ENCODE measurements at regions not wholly inside any gene's neighbourhood (a gene's known extent, or its start where the extent isn't known, plus 50 kb on each side); places are given as distances from the start of the nearest gene placed in this dataset.

DNA sequence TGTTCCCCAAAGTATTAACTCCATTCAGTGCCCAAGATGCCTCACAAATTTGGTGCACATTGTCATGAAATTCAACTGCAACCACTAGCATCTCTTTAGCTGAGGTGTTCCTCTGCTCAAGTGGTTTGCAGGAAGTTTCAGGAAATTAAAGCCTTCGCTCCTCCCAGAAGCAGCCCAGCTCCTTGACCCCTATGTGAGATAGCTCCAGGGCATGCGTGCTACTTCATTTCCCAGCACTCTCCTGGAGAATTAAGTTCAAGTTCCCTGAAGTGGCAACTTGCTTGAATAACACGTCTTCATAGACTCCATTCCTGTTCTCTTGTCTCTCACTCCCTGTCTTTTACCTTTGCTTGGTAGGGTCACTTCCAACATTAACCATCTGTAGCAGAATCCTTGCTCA lies 750.3 kb downstream of the REEP3 start:
- H3K27ac ChIP-seq (ENCODE audit: low read depth, low read length), result no peak overlapping the region
- H3K36me3 ChIP-seq (ENCODE audit: control insufficient read depth in 1 of 2, insufficient read depth in 2 of 2, low read length in 2 of 2), result no peaks in the 10 kb centered on the region
- H3K9ac ChIP-seq (ENCODE audit: low read depth in 1 of 2, low read length in 2 of 2), result no peak overlapping the region
- no peaks in the 10 kb centered on the region for H3K4me1 ChIP-seq (ENCODE audit: control insufficient read depth in 1 of 2, insufficient read depth in 2 of 2, low read length in 2 of 2)
- no peaks in the 10 kb centered on the region for H3K9me3 ChIP-seq (ENCODE audit: control insufficient read depth in 1 of 2, low read length in 2 of 2)
- no peak overlapping the region for H3K4me3 ChIP-seq (ENCODE audit: low read depth in 1 of 2, low read length in 2 of 2)
- no peaks in the 10 kb centered on the region for H3K27me3 ChIP-seq (ENCODE audit: control insufficient read depth in 1 of 2, insufficient read depth in 2 of 2, low read length in 2 of 2)

DNA sequence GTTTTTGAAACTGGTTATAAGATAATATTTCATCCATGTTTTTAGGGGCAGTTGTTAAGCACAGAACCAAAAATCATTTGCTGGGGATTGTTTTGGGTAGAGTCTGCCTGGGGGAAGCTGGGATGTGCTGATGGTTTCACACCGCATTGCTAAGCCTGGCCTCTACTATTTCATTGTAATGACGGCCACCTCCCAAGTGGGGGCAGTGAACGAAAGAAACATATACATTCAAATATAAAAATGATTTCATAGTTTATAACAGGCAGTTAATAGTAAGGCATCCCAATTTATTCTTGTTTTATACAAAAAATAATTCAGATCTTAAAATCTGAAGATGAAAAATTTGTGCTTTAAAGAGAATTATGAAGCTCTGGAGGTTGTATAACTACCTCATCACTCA lies 750.8 kb downstream of the REEP3 start:
- Histone ChIP-seq H3K9ac (ENCODE audit: low read depth in 1 of 2, low read length in 2 of 2) (no peak overlapping the region), H3K27me3 (ENCODE audit: control insufficient read depth in 1 of 2, insufficient read depth in 2 of 2, low read length in 2 of 2) (no peaks in the 10 kb centered on the region), H3K27ac (ENCODE audit: low read depth, low read length) (no peak overlapping the region), H3K36me3 (ENCODE audit: control insufficient read depth in 1 of 2, insufficient read depth in 2 of 2, low read length in 2 of 2) (no peaks in the 10 kb centered on the region), H3K9me3 (ENCODE audit: control insufficient read depth in 1 of 2, low read length in 2 of 2) (no peaks in the 10 kb centered on the region), H3K4me1 (ENCODE audit: control insufficient read depth in 1 of 2, insufficient read depth in 2 of 2, low read length in 2 of 2) (no peaks in the 10 kb centered on the region), H3K4me3 (ENCODE audit: low read depth in 1 of 2, low read length in 2 of 2) (no peak overlapping the region)

DNA sequence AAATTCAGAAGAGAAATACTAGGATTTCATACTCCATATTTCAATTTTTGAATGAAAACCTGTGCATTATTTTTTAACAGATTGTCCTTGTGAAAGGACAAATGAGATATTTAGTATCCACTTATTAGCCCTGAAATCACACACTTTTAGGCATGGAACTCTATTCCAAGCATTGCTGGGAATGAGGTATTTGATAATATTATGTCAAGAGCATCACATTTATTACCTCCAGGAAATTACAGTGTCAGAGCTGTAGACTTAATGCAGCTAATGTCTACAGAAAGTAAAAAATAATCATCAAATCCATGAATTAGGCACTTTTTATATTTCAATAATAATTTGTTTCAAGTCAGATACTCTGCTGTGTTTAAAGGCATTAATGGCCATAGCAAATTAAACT lies 753.8 kb downstream of the REEP3 start:
- Histone ChIP-seq H3K9ac (ENCODE audit: low read depth in 1 of 2, low read length in 2 of 2) (no peak overlapping the region), H3K27ac (ENCODE audit: low read depth, low read length) (no peak overlapping the region)

DNA sequence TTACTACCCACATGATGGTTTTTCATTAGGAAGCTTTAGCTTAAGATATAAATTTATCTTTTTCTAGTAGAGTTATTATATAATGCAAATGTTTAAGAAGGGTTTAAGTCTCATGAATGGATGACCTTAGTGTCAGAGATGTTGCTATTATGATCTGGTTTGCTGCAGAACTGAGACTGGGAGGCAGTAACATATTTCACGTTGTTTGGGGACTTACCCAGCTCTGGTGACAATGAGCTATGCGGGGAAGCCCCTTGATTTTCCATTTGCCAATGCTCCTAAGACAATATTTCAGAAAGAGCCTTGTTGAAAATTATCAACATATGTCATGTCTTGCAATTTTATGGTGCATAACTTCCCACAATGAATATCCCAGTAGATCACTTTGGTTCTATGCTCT lies 754.6 kb downstream of the REEP3 start:
- Histone ChIP-seq H3K27me3 (ENCODE audit: control insufficient read depth in 1 of 2, insufficient read depth in 2 of 2, low read length in 2 of 2) (no peaks in the 10 kb centered on the region), H3K9me3 (ENCODE audit: control insufficient read depth in 1 of 2, low read length in 2 of 2) (no peaks in the 10 kb centered on the region), H3K27ac (ENCODE audit: low read depth, low read length) (no peak overlapping the region), H3K9ac (ENCODE audit: low read depth in 1 of 2, low read length in 2 of 2) (no peak overlapping the region), H3K4me3 (ENCODE audit: low read depth in 1 of 2, low read length in 2 of 2) (no peak overlapping the region), H3K36me3 (ENCODE audit: control insufficient read depth in 1 of 2, insufficient read depth in 2 of 2, low read length in 2 of 2) (no peaks in the 10 kb centered on the region), H3K4me1 (ENCODE audit: control insufficient read depth in 1 of 2, insufficient read depth in 2 of 2, low read length in 2 of 2) (no peaks in the 10 kb centered on the region)

More for the DNA sequence above, 753.8 kb downstream of the REEP3 start:
- no peaks in the 10 kb centered on the region for H3K4me1 ChIP-seq (ENCODE audit: control insufficient read depth in 1 of 2, insufficient read depth in 2 of 2, low read length in 2 of 2)
- no peak overlapping the region for H3K4me3 ChIP-seq (ENCODE audit: low read depth in 1 of 2, low read length in 2 of 2)
- H3K9me3 ChIP-seq (ENCODE audit: control insufficient read depth in 1 of 2, low read length in 2 of 2), result no peaks in the 10 kb centered on the region
- no peaks in the 10 kb centered on the region for H3K36me3 ChIP-seq (ENCODE audit: control insufficient read depth in 1 of 2, insufficient read depth in 2 of 2, low read length in 2 of 2)
- H3K27me3 ChIP-seq (ENCODE audit: control insufficient read depth in 1 of 2, insufficient read depth in 2 of 2, low read length in 2 of 2), result no peaks in the 10 kb centered on the region

DNA sequence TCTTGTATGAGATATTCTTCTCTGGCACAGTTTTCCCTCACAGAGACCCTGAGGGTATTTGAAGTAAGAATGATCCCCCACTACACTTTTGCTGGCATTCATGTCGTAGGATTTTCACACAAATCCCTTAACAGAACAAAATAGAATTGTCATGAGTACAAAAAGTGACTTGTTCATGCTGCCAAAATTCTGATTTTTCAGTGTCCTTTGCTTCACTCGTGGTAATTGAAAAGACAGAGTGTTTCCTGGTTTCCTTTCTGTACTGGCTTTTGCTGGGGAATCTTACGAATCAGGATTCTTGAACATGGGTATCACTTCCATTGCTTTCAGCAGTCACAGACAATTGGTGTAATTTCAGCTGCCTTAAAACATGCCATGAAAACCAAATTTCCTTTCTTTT lies 756.3 kb downstream of the REEP3 start:
- H3K36me3 ChIP-seq (ENCODE audit: control insufficient read depth in 1 of 2, insufficient read depth in 2 of 2, low read length in 2 of 2), result no peaks in the 10 kb centered on the region
- no peaks in the 10 kb centered on the region for H3K27me3 ChIP-seq (ENCODE audit: control insufficient read depth in 1 of 2, insufficient read depth in 2 of 2, low read length in 2 of 2)
- H3K4me3 ChIP-seq (ENCODE audit: low read depth in 1 of 2, low read length in 2 of 2), result no peak overlapping the region
- H3K9ac ChIP-seq (ENCODE audit: low read depth in 1 of 2, low read length in 2 of 2), result no peak overlapping the region
- no peak overlapping the region for H3K27ac ChIP-seq (ENCODE audit: low read depth, low read length)
- H3K4me1 ChIP-seq (ENCODE audit: control insufficient read depth in 1 of 2, insufficient read depth in 2 of 2, low read length in 2 of 2), result no peaks in the 10 kb centered on the region
- no peaks in the 10 kb centered on the region for H3K9me3 ChIP-seq (ENCODE audit: control insufficient read depth in 1 of 2, low read length in 2 of 2)

DNA sequence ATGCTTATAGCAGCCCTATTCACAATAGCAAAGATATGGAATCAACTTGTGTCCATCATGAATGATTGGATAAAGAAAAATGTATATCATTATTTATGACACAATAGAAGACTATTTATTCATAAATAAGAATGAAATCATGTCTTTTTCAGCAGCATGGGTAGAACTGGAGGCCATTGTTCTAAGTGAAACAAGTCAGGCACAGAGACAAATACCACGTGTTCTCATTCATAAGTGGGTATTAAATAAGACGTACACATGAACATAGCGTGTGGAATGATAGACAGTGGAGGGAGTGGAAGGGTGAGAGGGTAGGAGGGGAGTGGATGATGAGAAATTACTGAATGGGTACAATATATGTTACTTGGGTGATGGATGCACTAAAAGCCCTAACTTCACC lies 762.4 kb downstream of the REEP3 start:
- Histone ChIP-seq H3K9me3 (ENCODE audit: control insufficient read depth in 1 of 2, low read length in 2 of 2) (no peaks in the 10 kb centered on the region), H3K9ac (ENCODE audit: low read depth in 1 of 2, low read length in 2 of 2) (no peak overlapping the region), H3K36me3 (ENCODE audit: control insufficient read depth in 1 of 2, insufficient read depth in 2 of 2, low read length in 2 of 2) (no peaks in the 10 kb centered on the region), H3K27me3 (ENCODE audit: control insufficient read depth in 1 of 2, insufficient read depth in 2 of 2, low read length in 2 of 2) (no peaks in the 10 kb centered on the region), H3K4me1 (ENCODE audit: control insufficient read depth in 1 of 2, insufficient read depth in 2 of 2, low read length in 2 of 2) (no peaks in the 10 kb centered on the region), H3K4me3 (ENCODE audit: low read depth in 1 of 2, low read length in 2 of 2) (no peak overlapping the region), H3K27ac (ENCODE audit: low read depth, low read length) (no peak overlapping the region)

DNA sequence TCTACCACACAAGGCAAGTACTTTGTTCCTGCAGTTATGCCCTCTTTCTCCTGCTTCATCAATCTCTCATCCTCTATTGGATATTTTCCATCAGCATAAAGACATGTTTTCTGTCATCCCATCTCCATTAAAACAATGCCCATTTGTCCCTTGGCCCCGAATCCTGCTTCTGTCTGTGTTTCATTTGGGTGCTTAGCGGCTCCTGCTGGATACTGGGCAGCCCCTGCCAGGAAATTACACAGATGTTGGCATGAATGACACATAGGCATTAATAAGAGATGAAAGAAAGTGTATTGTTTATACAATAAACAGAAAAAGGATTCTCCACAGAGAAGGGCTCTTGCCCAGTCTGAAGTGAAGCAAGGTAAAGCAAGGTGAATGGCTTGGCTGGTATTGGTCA lies 765.3 kb downstream of the REEP3 start:
- H3K27ac ChIP-seq (ENCODE audit: low read depth, low read length), result no peak overlapping the region
- H3K9me3 ChIP-seq (ENCODE audit: control insufficient read depth in 1 of 2, low read length in 2 of 2), result no peaks in the 10 kb centered on the region
- H3K36me3 ChIP-seq (ENCODE audit: control insufficient read depth in 1 of 2, insufficient read depth in 2 of 2, low read length in 2 of 2), result no peaks in the 10 kb centered on the region
- no peaks in the 10 kb centered on the region for H3K4me1 ChIP-seq (ENCODE audit: control insufficient read depth in 1 of 2, insufficient read depth in 2 of 2, low read length in 2 of 2)
- no peak overlapping the region for H3K4me3 ChIP-seq (ENCODE audit: low read depth in 1 of 2, low read length in 2 of 2)
- H3K27me3 ChIP-seq (ENCODE audit: control insufficient read depth in 1 of 2, insufficient read depth in 2 of 2, low read length in 2 of 2), result no peaks in the 10 kb centered on the region
- no peak overlapping the region for H3K9ac ChIP-seq (ENCODE audit: low read depth in 1 of 2, low read length in 2 of 2)

DNA sequence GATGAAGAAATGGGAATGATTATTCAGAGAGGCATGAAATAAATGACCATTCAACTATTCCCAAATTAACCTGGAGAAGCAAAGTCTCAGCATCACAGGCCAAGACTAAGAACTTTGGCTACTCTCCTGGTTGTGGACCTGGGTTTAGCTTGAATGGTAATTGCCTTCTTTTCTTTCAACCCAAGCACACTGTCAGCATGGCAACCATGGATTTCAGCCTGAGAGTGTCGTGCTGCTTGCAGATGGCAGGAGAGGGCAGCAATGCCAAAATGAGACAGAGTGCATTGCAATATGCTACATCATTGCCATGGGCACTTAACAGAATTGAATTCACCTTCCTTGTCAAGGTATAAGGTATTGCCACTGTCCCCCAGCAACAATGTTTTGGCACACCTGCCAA lies 767.2 kb downstream of the REEP3 start:
- no peak overlapping the region for H3K4me3 ChIP-seq (ENCODE audit: low read depth in 1 of 2, low read length in 2 of 2)
- no peaks in the 10 kb centered on the region for H3K27me3 ChIP-seq (ENCODE audit: control insufficient read depth in 1 of 2, insufficient read depth in 2 of 2, low read length in 2 of 2)
- no peak overlapping the region for H3K9ac ChIP-seq (ENCODE audit: low read depth in 1 of 2, low read length in 2 of 2)
- no peaks in the 10 kb centered on the region for H3K4me1 ChIP-seq (ENCODE audit: control insufficient read depth in 1 of 2, insufficient read depth in 2 of 2, low read length in 2 of 2)
- H3K36me3 ChIP-seq (ENCODE audit: control insufficient read depth in 1 of 2, insufficient read depth in 2 of 2, low read length in 2 of 2), result no peaks in the 10 kb centered on the region
- H3K9me3 ChIP-seq (ENCODE audit: control insufficient read depth in 1 of 2, low read length in 2 of 2), result no peaks in the 10 kb centered on the region
- no peak overlapping the region for H3K27ac ChIP-seq (ENCODE audit: low read depth, low read length)

DNA sequence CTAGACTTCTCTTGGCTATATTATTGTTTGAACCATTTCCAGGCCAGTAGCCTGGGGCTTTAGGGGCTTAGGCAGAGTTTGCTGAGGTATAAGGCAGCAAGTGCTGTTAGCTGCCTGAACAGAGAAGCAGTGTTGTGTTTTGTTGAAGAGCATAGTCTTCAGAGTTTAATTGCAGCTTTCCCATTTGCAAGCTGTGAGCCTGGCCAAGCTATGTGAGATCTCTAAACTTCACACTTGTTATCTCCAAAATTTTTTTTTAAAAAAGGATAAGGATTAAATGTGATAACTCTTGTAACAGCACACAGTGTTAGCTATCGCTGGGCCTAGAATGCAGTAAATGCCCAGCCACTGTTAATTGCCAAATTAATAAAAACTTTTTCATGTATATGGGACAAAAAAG lies 782.4 kb downstream of the REEP3 start:
- Histone ChIP-seq H3K27ac (ENCODE audit: low read depth, low read length) (no peak overlapping the region), H3K4me3 (ENCODE audit: low read depth in 1 of 2, low read length in 2 of 2) (no peak overlapping the region), H3K9ac (ENCODE audit: low read depth in 1 of 2, low read length in 2 of 2) (no peak overlapping the region), H3K9me3 (ENCODE audit: control insufficient read depth in 1 of 2, low read length in 2 of 2) (no peaks in the 10 kb centered on the region), H3K4me1 (ENCODE audit: control insufficient read depth in 1 of 2, insufficient read depth in 2 of 2, low read length in 2 of 2) (no peaks in the 10 kb centered on the region), H3K36me3 (ENCODE audit: control insufficient read depth in 1 of 2, insufficient read depth in 2 of 2, low read length in 2 of 2) (no peaks in the 10 kb centered on the region), H3K27me3 (ENCODE audit: control insufficient read depth in 1 of 2, insufficient read depth in 2 of 2, low read length in 2 of 2) (no peaks in the 10 kb centered on the region)

DNA sequence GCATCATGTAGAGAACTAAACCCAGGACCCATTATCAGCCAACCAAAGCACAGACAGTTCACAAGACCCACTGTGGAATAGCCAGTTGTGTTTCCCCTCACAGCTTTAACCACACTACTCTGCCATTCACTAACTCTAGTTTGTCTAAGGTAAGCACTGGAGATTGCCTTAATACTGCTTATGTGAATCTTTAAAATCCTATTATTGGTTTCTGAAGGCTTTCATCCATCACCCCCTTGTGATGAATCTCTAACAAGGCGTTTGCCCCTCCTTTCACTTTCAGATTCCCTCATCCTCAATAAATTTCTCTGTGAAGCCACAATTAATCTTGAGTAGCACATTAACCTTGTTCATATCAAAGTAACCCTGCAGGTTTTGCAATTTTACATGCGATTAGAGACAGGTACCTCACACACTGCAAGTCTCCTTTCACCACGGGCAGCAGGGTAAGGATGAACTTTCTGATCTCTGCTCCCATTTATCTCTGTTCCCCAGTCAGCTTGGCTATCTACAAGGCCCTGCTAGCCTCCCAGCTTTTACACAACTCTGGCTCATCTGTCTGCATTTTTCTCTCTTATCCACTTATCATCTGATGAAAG lies 785.6 kb downstream of the REEP3 start:
- no peaks in the 10 kb centered on the region for H3K4me1 ChIP-seq (ENCODE audit: control insufficient read depth in 1 of 2, insufficient read depth in 2 of 2, low read length in 2 of 2)

DNA sequence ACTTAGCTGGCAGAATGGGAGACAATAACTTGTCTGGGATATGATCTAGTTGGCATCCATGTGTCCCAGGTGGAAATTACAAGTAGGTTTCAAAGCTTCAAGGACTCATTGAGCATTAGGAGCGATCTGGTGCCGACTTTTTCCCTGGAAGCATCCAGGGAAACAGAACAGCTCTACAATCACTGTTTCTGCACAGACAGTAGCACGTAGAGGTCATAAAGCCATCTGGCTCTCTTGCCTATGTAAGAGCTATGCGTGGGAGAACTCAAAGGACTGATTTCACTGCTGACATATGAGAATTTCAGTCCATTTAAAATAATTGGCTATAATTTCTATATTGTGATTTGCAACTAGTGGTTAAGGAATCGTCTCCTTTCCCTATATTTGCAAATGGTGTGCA lies 791.7 kb downstream of the REEP3 start:
- H3K4me3 ChIP-seq (ENCODE audit: low read depth in 1 of 2, low read length in 2 of 2), result no peak overlapping the region
- no peaks in the 10 kb centered on the region for H3K36me3 ChIP-seq (ENCODE audit: control insufficient read depth in 1 of 2, insufficient read depth in 2 of 2, low read length in 2 of 2)
- no peaks in the 10 kb centered on the region for H3K27me3 ChIP-seq (ENCODE audit: control insufficient read depth in 1 of 2, insufficient read depth in 2 of 2, low read length in 2 of 2)
- H3K27ac ChIP-seq (ENCODE audit: low read depth, low read length), result no peak overlapping the region
- H3K9me3 ChIP-seq (ENCODE audit: control insufficient read depth in 1 of 2, low read length in 2 of 2), result no peaks in the 10 kb centered on the region
- H3K4me1 ChIP-seq (ENCODE audit: control insufficient read depth in 1 of 2, insufficient read depth in 2 of 2, low read length in 2 of 2), result no peaks in the 10 kb centered on the region
- no peak overlapping the region for H3K9ac ChIP-seq (ENCODE audit: low read depth in 1 of 2, low read length in 2 of 2)

More for the DNA sequence above, 785.6 kb downstream of the REEP3 start:
- Histone ChIP-seq H3K9me3 (ENCODE audit: control insufficient read depth in 1 of 2, low read length in 2 of 2) (no peaks in the 10 kb centered on the region), H3K36me3 (ENCODE audit: control insufficient read depth in 1 of 2, insufficient read depth in 2 of 2, low read length in 2 of 2) (no peaks in the 10 kb centered on the region), H3K27ac (ENCODE audit: low read depth, low read length) (no peak overlapping the region), H3K27me3 (ENCODE audit: control insufficient read depth in 1 of 2, insufficient read depth in 2 of 2, low read length in 2 of 2) (no peaks in the 10 kb centered on the region), H3K4me3 (ENCODE audit: low read depth in 1 of 2, low read length in 2 of 2) (no peak overlapping the region), H3K9ac (ENCODE audit: low read depth in 1 of 2, low read length in 2 of 2) (no peak overlapping the region)
